CD4-positive, alpha-beta T cell treated with Interleukin-6 for 4 hours (primary cell): ENCODE measurements at regions not wholly inside any gene's neighbourhood (a gene's known extent, or its start where the extent isn't known, plus 50 kb on each side); places are given as distances from the start of the nearest gene placed in this dataset.
"Not testable (repeated sequence)": the region's sequence is repeated elsewhere in the genome, so short reads cannot be mapped to it uniquely, and the experiment has no call there.

Experiments
- DNase-seq: peaks from one replicate; pipeline ENCODE4 v3.0.0-alpha.2; 2020; ENCODE audit warnings: mixed read lengths

GRCh38 chr13:86585835-86586234 is 786.6 kb upstream of the SLITRK6 start:
- DNase-seq, result no peak

DNA sequence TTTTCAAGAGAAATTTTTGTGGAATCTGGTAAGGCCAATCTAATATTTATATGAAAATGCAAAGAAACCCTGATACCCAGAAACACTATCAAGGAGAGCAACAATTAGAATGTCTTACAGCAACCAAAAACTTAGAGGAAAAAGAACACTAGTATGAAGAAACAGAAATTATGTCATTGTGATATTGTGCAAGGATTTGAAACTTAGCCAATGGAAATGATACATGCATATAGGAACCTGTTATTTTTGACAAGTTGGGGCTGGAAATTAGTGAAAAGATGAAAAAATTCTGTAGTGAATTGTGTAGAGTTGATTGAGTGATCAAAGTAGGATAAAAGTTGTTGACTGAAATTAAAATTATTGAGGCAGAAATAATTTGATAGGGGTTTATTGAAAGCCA is 792.6 kb upstream of the SLITRK6 start:
- DNase-seq, result no peak

DNA sequence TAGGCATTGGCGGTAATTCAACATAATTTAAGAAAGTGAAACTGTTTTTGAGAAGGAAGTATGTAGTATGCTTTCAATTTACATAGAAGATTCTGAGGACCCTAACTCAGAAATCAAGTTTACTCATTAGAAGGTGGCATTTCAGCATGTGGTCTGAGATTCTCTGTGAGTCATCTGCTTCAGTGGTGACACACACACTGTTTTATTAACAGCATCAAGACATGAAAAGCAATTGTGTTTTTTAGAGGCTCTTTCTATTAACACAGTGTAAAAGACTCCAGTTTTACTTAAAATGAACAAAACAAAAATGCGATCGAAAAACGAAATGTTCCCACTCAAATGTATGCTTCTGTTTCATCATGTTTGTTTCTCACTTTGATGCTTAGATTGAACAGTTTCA is 802.1 kb upstream of the SLITRK6 start:
- DNase-seq, result no peak

GRCh38 chr13:86606264-86606663 is 807.0 kb upstream of the SLITRK6 start:
- DNase-seq, result no peak

- no peak for DNase-seq
Measured at GRCh38 chr13:86608701-86609100, 809.5 kb upstream of the SLITRK6 start.

DNA sequence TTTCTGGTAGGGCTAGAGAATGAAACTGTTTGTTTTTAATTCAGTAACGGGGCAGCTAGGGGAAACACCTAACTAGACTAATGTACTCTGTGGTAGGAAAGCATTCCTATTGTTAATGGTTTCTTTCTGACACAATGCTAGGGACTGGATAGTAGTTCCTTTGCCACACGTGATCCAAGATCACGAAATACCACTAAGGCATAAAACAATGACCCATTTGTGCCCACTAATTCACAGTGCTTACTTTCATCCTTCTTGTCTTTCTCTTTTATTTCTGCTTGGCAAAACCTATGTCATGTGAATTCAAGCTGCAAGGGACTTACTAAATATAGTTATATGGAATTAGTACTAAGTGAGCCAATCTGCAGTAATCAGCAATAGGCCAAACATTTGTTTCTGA is 834.1 kb upstream of the SLITRK6 start:
- DNase-seq, result no peak

GRCh38 chr13:86651171-86651570 is 852.0 kb upstream of the SLITRK6 start:
- not testable (repeated sequence) for DNase-seq

GRCh38 chr13:86653009-86653408 is 853.8 kb upstream of the SLITRK6 start:
- no peak for DNase-seq

GRCh38 chr13:86655561-86655960 is 856.3 kb upstream of the SLITRK6 start:
- no peak for DNase-seq

DNA sequence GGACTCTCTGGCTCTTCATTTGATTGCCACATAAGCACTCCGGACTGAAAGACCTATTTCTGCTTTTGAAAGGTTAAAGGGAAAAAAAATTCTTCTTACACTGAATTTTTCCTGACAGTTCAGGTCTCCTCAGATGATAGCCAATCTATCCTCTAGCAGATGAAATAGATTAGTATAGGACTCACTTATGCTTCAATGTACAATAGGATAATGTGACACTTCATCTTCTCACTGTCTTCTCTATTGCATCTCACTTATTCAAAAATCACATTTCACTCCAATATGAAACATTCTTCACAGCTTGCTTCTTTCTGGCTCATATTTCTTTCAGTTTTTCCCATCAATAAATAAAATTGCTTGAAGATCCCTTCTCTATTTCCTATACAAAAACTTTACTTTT is 860.9 kb upstream of the SLITRK6 start:
- no peak for DNase-seq

GRCh38 chr13:86665842-86666241 is 866.6 kb upstream of the SLITRK6 start:
- no peak for DNase-seq

DNA sequence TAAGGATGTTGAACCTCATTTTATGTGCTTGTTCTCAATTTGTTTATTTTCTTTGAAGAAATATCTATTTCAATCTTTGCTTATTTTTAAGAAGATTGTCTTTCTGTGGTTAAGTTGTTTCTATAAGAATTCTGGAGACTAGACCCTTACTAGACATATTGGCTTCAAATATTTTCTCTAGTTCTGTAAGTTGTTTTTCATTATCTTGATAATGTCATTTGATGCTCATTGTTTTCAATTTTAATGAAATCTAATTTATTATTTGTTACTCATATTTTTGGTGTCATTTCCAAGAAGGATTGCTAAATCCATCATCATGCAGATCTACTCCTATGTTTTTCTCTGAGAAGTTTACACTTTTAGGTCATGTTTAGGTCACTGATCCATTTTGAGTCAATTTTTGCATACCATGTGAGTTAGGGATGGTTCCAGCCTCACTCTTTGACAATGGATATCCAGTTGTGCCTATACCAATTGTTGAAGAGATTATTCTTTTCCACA is 874.8 kb upstream of the SLITRK6 start:
- no peak for DNase-seq

GRCh38 chr13:86681223-86681622 is 882.0 kb upstream of the SLITRK6 start:
- DNase-seq, result no peak

GRCh38 chr13:86684402-86684801 is 885.2 kb upstream of the SLITRK6 start:
- DNase-seq, result no peak

DNA sequence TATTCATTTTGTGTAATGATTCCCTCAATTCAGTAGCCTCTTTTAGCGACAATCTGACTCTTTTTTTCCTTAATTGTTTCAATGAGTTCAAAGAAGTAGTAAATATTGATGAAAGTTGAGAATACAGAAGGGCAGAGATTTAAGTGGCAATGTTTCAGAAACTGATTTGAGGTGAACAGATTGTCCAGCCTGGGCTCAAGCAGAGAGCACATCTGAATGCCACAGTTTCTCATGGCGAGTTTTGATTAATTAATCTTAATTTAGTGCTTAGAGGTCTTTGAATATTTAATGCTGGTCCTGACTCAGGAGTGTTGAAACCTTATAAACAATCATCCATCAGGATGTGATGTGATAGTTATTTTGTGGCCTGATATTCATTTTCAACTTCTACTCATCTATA is 890.7 kb upstream of the SLITRK6 start:
- DNase-seq, result no peak

DNA sequence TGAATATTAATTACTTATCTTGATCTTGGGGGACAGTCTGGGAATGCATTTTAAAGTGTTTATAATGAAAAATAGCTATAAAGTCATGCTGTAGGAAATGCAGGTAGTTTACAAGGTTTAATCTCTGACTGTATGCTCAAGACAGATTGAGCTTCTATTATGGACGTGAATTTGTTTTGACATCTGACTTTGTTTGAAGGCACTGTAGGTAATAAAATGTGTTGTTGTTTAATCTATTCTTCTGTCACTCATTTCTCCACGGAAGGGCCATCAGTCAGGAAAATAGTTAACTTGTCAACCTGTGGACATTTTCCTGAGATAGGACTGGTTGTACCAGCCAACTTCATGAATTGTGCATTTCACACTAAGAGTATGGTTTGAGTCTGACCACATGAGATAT is 893.1 kb upstream of the SLITRK6 start:
- no peak for DNase-seq

DNA sequence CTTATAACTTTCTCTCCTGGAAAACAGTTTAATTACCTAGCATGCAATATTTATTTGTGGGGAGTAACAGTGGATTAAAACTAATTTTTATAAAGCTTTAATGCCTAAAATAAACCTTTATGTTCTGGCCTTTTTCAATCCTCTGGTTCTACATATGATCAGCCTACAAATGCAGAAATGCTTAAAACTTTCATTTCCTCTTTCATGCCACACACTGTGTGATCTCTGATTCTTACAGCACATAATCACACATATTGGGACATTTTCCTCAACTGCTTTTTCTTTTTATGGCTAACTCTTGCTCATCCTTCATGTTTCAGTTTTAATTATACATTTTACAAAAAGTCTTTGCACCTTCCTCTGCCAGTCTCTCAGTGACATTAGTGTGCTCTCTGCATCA is 910.8 kb upstream of the SLITRK6 start:
- DNase-seq, result no peak

DNA sequence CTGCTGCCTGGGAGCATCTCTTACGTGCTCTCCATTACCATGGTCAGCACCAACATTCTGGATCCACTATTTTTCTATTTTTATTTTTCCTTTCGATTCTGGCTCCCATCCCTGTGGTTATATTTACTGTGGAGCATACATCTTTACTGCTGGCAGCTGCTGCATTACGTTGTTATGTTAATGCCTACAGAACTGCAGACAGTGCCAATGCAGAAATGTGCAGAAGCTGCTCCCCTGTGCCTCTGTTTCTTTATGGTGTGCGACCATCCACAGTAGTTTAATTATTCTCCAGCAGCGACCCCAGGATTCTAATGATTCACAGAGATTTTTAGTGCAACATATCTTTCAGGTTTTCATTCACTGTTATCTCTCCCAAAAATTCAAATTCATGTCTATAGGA is 911.7 kb upstream of the SLITRK6 start:
- DNase-seq, result no peak

GRCh38 chr13:86714495-86714894 is 915.3 kb upstream of the SLITRK6 start:
- no peak for DNase-seq

DNA sequence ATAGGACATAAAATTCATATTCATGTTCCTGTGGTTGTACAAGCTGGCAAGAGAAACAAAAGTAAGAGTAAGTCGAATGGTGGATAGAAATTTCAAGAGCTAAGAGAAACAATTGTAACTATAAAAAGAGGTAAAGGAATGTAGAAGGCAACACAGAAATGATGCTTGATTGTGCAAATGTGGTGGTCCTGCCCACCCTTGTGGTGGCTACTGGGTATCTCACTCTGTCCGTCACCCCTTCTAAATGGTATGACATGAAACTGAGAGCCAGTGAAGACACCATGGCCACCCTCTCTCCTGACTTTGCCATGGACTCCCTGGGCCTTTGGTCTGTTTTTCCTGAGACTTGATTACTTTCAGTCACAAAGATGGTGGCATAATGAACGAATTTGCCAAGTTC is 925.9 kb upstream of the SLITRK6 start:
- no peak for DNase-seq

DNA sequence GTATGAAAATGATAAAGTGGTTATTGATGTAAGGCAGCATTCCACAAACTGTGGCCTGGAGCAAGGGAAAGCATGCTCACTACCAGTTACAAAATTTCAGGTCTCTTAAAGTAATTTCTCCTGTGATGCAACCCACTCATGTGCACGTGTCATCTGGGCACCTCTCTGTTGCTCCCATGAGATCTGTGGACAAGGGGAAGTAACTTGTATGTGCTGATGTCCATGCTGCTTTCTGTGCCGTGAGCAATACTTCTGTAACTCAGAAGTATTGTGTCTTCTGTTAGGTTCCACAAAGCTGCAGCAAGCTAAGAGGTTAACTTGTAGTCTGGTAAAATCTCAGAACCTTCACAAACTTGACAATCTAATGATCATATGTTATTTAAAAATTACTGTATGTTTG is 930.0 kb upstream of the SLITRK6 start:
- DNase-seq, result no peak

DNA sequence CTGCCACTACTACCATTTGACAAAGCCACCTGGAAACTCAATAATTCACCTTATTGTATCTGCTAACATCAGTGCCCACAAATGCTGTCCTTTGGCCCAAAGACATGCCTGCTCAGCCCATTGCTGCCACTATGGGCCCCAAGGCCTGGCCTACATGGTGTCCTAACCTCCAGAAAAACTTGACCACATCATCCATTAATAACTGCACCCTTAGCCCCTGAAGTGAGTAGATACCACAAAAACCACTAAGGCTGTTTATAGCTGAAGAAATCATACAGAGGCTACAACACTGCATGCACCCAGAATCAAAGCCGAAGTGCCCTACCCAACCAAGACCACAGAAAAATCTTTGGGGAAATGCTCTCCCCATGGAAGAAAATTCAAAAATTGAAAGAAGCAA is 932.8 kb upstream of the SLITRK6 start:
- DNase-seq, result no peak

GRCh38 chr13:86737334-86737932 is 933.7 kb upstream of the SLITRK5 start:
- DNase-seq, result no peak

GRCh38 chr13:86741762-86742285 is 929.3 kb upstream of the SLITRK5 start:
- DNase-seq, result no peak
